ENCODE measurements at regions not wholly inside any gene's neighbourhood (a gene's known extent, or its start where the extent isn't known, plus 50 kb on each side); places are given as distances from the start of the nearest gene placed in this dataset.
"Not testable (repeated sequence)": the region's sequence is repeated elsewhere in the genome, so short reads cannot be mapped to it uniquely, and the experiment has no call there.

DNA sequence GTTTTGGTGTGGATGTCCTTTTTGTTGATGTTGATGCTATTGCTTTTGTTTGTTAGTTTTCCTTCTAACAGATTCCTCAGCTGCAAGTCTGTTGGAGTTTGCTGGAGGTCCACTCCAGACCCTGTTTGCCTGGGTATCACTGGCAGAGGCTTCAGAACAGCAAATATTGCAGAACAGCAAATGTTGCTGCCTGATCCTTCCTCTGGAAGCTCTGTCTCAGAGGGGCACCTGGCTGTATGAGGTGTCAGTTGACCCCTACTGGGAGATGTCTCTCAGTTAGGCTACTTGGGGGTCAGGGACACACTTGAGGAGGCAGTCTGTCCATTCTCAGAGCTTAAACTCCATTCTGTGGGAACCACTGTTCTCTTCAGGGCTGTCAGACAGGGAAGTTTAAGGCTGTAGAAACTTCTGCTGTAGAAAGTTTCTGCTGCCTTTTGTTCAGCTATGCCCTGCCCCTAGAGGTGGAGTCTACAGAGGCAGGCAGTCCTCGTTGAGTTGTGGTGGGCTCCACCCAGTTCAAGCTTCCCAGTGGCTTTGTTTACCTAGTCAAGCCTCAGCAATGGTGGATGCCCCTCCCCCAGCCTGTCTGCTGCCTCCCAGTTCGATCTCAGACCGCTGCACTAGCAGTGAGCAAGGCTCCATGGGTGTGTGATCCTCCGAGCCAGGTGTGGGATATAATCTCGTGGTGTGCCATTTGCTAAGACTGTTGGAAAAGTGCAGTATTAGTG lies 166.4 kb upstream of the TPTE start:
- not testable (repeated sequence) for TF ChIP-seq POLR2A, CTCF (IDR thresholded peaks at IDR 0.05)

All from testis (tissue), 2 donors.